Renal cortical epithelial cell (primary cell): ENCODE measurements at regions not wholly inside any gene's neighbourhood (a gene's known extent, or its start where the extent isn't known, plus 50 kb on each side); places are given as distances from the start of the nearest gene placed in this dataset.
A peak's percentile ranks its signal among the peaks of the same experiment; 100 is the strongest.

Experiments
- DNase-seq: peaks from one replicate; pipeline ENCODE4 v3.0.0-alpha.2; 2011; ENCODE audit warnings: low read depth

DNA sequence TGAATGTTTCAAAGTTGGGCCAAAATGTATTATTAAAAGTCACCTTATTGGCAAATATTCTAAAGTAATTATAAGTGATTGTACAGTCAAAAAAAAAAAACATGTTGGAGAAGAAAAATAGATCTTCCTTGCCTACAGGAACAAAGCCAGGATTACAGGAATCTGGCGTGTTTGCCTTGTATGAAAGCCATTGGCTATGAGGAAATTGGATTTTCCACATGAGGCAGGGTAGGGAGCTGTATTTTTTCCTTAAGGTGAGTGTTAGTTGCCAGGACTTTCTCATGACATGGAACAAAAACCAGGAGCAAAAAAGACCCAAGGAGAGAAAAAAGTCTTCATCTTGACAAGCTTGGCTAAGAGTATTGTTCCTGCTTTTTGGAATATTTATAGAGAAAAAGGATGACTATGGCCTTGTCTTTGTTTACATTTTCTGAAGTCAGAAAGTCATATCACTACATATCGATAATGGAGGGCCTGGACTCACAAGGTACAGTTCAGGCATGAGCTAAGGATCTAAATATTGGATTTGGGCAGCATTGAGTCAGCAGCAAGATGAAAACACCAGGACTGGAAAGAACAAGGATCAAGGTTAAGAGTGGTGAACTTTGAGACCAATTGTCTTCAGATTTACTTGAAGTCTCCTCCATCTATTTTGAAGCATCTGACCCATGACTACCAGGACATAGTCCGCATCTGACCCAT lies 68.4 kb upstream of the FLRT2 start:
- no peak for DNase-seq

DNA sequence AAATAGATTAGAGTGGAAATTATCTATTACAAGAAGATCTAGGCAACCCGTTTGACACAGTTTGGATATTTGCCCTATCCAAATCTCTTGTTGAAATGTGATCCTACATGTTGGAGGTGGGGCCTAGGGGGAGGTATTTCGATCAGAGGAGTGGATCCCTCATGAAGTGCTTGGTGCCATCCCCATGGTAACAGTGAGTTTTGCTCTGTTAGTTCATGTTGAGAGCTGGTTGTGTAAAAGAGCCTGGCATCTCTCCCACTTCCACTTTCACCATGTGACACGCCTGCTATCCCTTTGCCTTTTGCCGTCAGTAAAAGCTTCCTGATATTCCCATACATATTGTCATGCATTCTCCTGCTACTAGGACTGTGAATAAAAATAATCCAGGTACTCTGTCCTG lies 66.4 kb upstream of the FLRT2 start:
- no peak for DNase-seq

DNA sequence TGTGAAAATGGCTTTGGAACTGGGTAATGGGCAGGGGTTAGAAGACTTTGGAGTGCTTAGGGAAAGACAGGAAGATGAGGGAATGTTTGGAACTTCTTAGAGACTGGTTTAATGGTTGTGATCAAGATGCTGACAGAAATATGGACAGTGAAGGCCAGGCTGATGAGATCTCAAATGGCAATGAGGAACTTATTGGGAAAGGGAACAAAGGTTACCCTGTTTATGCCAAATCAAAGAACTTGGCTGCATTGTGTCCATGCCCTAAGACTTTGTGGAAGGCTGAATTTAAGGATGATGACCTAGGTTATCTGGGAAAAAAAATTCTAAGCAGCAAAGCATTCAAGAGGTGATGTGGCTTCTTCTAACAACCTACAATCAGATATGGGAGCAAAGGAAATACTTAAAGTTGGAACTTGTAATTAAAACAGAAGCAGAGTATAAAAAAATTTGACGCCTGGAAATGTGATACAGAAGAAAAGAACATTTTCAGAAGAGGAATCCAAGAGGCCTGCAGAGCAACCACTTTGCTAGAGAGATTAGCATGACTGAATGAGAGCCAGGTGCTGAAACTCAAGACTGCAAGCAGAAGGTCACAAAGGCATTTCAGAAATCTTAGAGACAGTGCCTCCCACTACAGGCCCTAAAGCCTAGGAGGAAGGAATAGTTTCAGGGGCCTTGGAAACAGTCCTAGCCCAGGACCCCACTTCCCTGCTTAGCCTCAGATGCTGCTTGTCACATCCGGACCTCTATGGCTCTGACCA lies 65.6 kb upstream of the FLRT2 start:
- no peak for DNase-seq

DNA sequence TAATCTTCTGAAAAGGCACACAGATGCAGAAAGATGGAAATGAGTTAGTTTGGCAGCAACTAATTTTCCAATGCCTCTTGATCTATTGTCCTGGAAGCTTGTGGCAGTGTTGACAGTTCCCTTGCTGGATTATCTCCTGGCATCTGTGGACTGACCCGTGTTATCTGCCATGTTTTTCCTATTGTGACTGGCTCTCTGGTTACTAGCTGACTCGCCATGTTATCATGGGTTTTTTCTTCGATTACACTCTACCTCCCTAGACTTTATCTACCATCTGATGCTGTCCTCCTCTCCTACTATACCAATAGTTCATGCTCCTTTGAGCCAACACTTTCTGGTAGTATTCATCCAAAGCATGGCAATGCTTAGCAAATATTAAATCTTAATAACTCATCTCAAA lies 63.3 kb upstream of the FLRT2 start:
- no peak for DNase-seq

DNA sequence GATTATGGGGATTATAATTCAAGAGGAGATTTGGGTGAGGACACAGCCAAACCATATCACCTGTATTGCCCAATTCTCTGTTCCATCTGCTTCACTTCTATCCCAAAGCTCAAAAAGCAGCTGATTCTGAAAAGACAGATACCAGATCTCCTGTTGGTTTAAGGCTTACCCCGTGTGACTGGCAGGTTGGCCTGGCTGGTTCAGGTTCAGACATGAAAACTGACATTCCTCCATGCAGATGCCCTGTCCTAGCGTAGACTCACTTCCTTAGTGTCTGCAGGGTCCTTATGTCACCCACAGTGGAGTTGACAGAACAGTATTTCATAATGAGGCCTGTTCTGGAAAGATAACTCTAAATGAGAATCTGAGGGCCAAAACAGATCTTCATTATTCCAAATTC lies 61.1 kb upstream of the FLRT2 start:
- no peak for DNase-seq

DNA sequence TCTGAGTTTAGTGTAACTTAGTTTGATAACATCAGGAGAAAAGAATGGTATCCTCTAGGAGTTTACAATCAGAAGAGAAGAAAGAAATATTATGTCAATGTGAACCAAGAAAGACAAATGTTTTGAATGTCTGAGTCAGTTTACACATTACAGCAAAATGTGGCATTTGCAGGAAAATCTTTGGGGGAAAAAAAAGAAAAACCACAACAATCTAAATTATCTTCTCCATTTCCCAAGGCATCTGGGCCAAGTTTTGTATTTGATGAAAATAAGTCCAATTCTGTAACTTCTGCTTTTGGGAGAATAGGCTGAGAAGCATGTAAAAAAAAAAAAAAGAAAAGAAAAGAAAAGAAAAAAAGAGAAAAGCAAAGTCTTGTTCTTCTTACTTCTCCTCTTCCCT lies 58.8 kb upstream of the FLRT2 start:
- DNase-seq = no peak

DNA sequence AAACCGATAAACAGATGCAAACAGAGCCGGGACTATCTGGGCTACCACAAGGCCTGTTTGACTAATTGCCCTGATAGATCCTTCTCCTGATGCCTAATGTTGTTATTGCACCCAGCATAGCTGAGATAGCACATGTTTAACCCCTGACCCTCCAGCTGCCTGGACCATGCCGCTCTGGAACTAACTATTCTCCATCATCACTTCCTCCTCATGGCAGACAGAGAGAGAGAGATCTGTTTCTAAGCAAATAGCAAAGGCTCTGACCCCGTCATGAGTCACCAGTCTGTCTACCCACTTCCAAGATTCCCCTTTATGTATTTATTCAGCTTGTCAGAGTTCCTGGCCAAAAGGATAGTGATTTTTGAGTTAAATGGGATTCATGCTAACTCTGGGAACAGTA lies 58.2 kb upstream of the FLRT2 start:
- DNase-seq = peak; percentile 71

DNA sequence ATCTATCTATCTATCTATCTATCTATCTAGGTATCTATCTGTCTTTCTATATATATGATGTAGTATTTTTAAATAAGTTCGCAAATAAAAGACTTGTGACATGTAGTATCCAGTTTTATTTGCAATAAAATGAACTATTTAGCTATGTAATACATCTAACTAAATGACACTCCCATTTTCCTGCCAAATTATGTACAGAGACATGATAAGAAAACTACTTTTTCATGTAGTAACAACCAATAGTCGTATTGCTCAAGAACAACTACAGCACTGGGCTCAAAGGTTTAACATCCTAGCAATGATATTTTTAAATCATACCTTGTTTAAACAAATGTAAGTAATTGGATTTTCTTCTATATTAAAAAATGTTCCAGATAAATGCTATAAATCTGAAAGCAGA lies 55.5 kb upstream of the FLRT2 start:
- no peak for DNase-seq

DNA sequence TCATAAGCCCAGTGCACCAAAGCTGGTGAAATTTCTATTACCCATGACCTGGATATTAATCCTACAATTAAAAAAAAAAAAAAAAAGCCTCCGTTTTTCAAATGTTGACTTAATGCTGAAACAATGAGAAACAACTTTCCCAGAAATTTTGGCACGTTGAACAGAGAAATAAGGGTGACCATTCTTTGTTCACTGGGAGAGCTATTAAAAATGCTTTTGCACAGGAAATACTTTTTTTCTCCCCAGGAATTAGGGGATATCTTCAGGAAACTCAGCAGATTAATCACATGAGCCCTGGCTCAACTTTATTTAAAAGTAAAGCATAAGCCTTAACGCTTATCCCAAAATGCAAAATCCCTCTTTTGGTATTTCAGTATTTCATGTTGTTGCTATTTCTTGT lies 54.8 kb upstream of the FLRT2 start:
- DNase-seq = no peak

DNA sequence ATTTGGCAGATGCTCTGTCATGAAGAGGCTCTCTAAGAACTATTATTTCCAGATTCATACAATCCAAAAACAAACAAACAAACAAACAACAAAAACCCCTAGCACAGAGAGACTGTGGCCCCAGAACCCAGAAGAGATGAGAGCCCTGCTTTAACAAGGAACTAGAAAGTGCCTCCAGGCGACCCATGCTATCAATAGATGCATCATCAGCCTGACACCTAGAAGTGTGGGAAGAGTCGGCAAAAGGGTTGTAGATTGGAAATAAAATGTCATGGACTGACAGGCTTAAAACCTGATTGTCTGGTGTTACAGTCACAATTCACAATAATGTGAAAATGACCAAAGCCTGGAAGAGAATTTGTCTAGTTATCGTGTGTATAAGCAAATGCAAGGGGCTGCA lies 50.6 kb upstream of the FLRT2 start:
- DNase-seq = no peak

DNA sequence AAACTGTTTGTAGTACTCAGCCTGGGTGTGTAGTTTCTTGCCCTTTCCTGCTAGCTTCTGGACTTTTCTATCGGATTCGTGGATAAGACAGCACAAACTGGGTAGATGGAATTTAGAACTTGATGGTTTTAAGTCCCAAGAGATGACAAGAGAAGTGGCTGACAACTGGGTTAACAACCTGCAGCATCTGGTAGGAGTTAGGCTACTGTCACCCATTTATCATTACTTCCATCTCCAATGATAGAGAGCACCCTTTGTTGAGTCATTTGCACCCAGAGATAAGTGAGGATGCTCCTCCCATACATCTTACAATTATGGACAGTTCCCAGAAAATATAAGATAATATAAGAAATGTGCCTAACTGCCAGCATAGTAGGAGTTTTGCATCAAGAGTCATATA lies 50.2 kb upstream of the FLRT2 start:
- no peak for DNase-seq
